ENCODE measurements at regions not wholly inside any gene's neighbourhood (a gene's known extent, or its start where the extent isn't known, plus 50 kb on each side); places are given as distances from the start of the nearest gene placed in this dataset.

GRCh38 chr6:79776076-79776475 lies 144.9 kb downstream of the SH3BGRL2 start:
- TF ChIP-seq CTCF (conservative IDR thresholded peaks at IDR 0.05) = no peak
- TF ChIP-seq ZFX (IDR thresholded peaks at IDR 0.05) = no peak
